NCI-H526 treated with DMSO at 0.1 percent for 48 hours (cell line): ENCODE measurements at regions not wholly inside any gene's neighbourhood (a gene's known extent, or its start where the extent isn't known, plus 50 kb on each side); places are given as distances from the start of the nearest gene placed in this dataset.

Experiments used
- DNase-seq: peaks from one replicate; lab custom pipeline; 2025; lab: John Stamatoyannopoulos, UW

GRCh38 chr4:120198411-120198810, 131.8 kb upstream of the MAD2L1 start:
- DNase-seq = no peak

- no peak for DNase-seq
Observed at GRCh38 chr4:120177603-120178002, 111.0 kb upstream of the MAD2L1 start.

- DNase-seq = no peak
Observed at GRCh38 chr4:120175272-120175671, 108.6 kb upstream of the MAD2L1 start.

- DNase-seq = no peak
Observed at GRCh38 chr4:120163895-120164294, 97.2 kb upstream of the MAD2L1 start.

GRCh38 chr4:120158841-120159463, 92.3 kb upstream of the MAD2L1 start:
- DNase-seq = no peak

GRCh38 chr4:120158046-120158445, 91.4 kb upstream of the MAD2L1 start:
- DNase-seq = no peak

- peak; percentile 21 for DNase-seq
Observed at GRCh38 chr4:120156120-120156718, 89.6 kb upstream of the MAD2L1 start.

GRCh38 chr4:120155287-120155686, 88.6 kb upstream of the MAD2L1 start:
- no peak for DNase-seq

GRCh38 chr4:120144634-120145033, 78.0 kb upstream of the MAD2L1 start:
- no peak for DNase-seq

- DNase-seq = no peak
Observed at GRCh38 chr4:120144041-120144440, 77.4 kb upstream of the MAD2L1 start.

- DNase-seq = no peak
Observed at GRCh38 chr4:120139392-120139791, 72.7 kb upstream of the MAD2L1 start.

- no peak for DNase-seq
Observed at GRCh38 chr4:120132935-120133334, 66.3 kb upstream of the MAD2L1 start.

- DNase-seq = no peak
Observed at GRCh38 chr4:120130786-120131185, 64.1 kb upstream of the MAD2L1 start.
